GM12891 (cell line): ENCODE measurements at regions not wholly inside any gene's neighbourhood (a gene's known extent, or its start where the extent isn't known, plus 50 kb on each side); places are given as distances from the start of the nearest gene placed in this dataset.

Experiments
- PAX5 ChIP-seq: IDR thresholded peaks from 2 replicates; pipeline ENCODE4 v1.6.1; 2011; ENCODE audit warnings: low read length, moderate library complexity, mild to moderate bottlenecking; ENCODE audit not compliant: insufficient read depth, severe bottlenecking
- POLR2A ChIP-seq: IDR thresholded peaks from 2 replicates; pipeline ENCODE4 v1.6.1; 2011; ENCODE audit warnings: low read depth, low read length, control low read depth
- POLR2AphosphoS5 ChIP-seq: IDR thresholded peaks from 2 replicates; pipeline ENCODE4 v1.6.1; 2011; ENCODE audit warnings: low read depth, low read length, control low read depth
- POU2F2 ChIP-seq: IDR thresholded peaks from 2 replicates; pipeline ENCODE4 v1.6.1; 2011; ENCODE audit warnings: low read depth, mild to moderate bottlenecking, control low read depth, low read length, moderate library complexity
- SPI1 ChIP-seq: IDR thresholded peaks from 2 replicates; pipeline ENCODE4 v1.6.1; 2011; ENCODE audit warnings: low read depth, low read length, control low read depth
- TAF1 ChIP-seq: IDR thresholded peaks from 2 replicates; pipeline ENCODE4 v1.6.1; 2011; ENCODE audit warnings: low read depth, low read length, control low read depth

- TF ChIP-seq TAF1, result no peak
- no peak for TF ChIP-seq POLR2AphosphoS5
- no peak for TF ChIP-seq SPI1
- no peak for TF ChIP-seq POLR2A
- no peak for TF ChIP-seq POU2F2
- TF ChIP-seq PAX5, result no peak
Observed at GRCh38 chr13:90016688-90017087, 1330.8 kb upstream of the MIR17HG start.
